ENCODE measurements at regions not wholly inside any gene's neighbourhood (a gene's known extent, or its start where the extent isn't known, plus 50 kb on each side); places are given as distances from the start of the nearest gene placed in this dataset.
"Not testable (repeated sequence)": the region's sequence is repeated elsewhere in the genome, so short reads cannot be mapped to it uniquely, and the experiment has no call there.

GRCh38 chr5:85604786-85605185, 1013.0 kb upstream of the COX7C start:
- DNase-seq (ENCODE audit: extremely low spot score) = no peak
- ChIA-PET POLR2A (no interaction called here), CTCF (no interaction called here)
- no peak for TF ChIP-seq CTCF (IDR thresholded peaks at IDR 0.05; ENCODE audit: control extremely low read depth, extremely low read depth, low read depth, missing control alignments)

GRCh38 chr5:85605381-85605780, 1012.4 kb upstream of the COX7C start:
- ChIA-PET POLR2A (no interaction called here), CTCF (no interaction called here)
- TF ChIP-seq CTCF (IDR thresholded peaks at IDR 0.05; ENCODE audit: control extremely low read depth, extremely low read depth, low read depth, missing control alignments) = no peak
- no peak for DNase-seq (ENCODE audit: extremely low spot score)

GRCh38 chr5:85614489-85614888, 1003.3 kb upstream of the COX7C start:
- no peak for DNase-seq (ENCODE audit: extremely low spot score)

GRCh38 chr5:85621668-85622067, 996.1 kb upstream of the COX7C start:
- TF ChIP-seq CTCF (IDR thresholded peaks at IDR 0.05; ENCODE audit: control extremely low read depth, extremely low read depth, low read depth, missing control alignments) = no peak
- ChIA-PET POLR2A (no interaction called here), CTCF (no interaction called here)
- no peak for DNase-seq (ENCODE audit: extremely low spot score)

More at GRCh38 chr5:85614489-85614888, 1003.3 kb upstream of the COX7C start:
- POLR2A ChIA-PET = no interaction called here
- CTCF ChIA-PET = no interaction called here
- no peak for TF ChIP-seq CTCF (IDR thresholded peaks at IDR 0.05; ENCODE audit: control extremely low read depth, extremely low read depth, low read depth, missing control alignments)

GRCh38 chr5:85628153-85628552, 989.6 kb upstream of the COX7C start:
- CTCF ChIA-PET = no interaction called here
- DNase-seq (ENCODE audit: extremely low spot score) = no peak
- TF ChIP-seq CTCF (IDR thresholded peaks at IDR 0.05; ENCODE audit: control extremely low read depth, extremely low read depth, low read depth, missing control alignments) = no peak
- POLR2A ChIA-PET = no interaction called here

GRCh38 chr5:85638495-85639125, 979.1 kb upstream of the COX7C start:
- POLR2A ChIA-PET; DNase-seq (ENCODE audit: extremely low spot score); CTCF ChIA-PET: not testable (repeated sequence)

GRCh38 chr5:85646036-85646435, 971.7 kb upstream of the COX7C start:
- POLR2A ChIA-PET = no interaction called here

More at GRCh38 chr5:85646036-85646435, 971.7 kb upstream of the COX7C start:
- CTCF ChIA-PET = interaction anchor here (1.0 kb wide), 1 partner anchor 13 kb away, joined by 3 read pairs; no protein-coding TSS in a partner anchor
- no peak for DNase-seq (ENCODE audit: extremely low spot score)
- TF ChIP-seq CTCF (IDR thresholded peaks at IDR 0.05; ENCODE audit: control extremely low read depth, extremely low read depth, low read depth, missing control alignments) = no peak

Measured in GM10248 (cell line).